NCI-H748 treated with DMSO at 0.1 percent for 48 hours (cell line): ENCODE measurements at regions not wholly inside any gene's neighbourhood (a gene's known extent, or its start where the extent isn't known, plus 50 kb on each side); places are given as distances from the start of the nearest gene placed in this dataset.
"Not testable (repeated sequence)": the region's sequence is repeated elsewhere in the genome, so short reads cannot be mapped to it uniquely, and the experiment has no call there.

Experiments
- DNase-seq: peaks from one replicate; lab custom pipeline; 2025; lab: John Stamatoyannopoulos, UW

DNA sequence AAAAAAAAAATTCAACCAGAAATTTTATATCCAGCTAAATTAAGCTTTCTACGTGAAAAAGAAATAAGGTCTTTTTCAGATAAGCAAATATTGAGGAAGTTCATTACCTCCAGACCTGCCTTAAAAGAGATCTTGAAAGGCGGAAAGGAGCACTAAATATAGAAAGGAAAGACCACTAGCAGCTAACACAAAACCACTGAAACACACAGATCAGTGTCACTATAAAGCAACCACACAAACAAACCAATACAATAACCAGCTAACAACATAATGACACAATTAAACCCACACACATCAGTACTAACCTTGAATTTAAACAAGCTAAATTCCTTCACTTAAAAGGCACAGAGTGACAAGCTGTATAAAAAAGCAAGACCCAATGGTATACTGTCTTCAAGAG lies 958.3 kb downstream of the TSN start:
- no peak for DNase-seq

DNA sequence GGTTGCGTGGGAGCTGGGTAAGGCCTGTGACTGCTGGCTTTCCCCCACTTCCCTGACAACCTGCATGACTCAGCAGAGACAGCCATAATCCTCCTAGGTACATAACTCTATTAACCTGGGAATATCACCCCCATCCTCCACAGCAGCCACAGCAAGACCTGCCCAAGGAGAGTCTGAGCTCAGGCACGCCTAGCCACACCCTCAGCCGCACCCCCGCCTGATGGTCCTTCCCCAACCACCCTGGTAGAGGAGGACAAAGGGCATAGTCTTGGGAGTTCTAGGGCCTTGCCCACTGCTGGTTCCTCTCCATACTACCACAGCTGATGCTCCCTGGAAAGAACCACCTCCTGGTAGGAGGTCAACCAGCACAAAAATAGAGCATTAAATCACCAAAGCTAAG lies 965.4 kb downstream of the TSN start:
- DNase-seq, result not testable (repeated sequence)

DNA sequence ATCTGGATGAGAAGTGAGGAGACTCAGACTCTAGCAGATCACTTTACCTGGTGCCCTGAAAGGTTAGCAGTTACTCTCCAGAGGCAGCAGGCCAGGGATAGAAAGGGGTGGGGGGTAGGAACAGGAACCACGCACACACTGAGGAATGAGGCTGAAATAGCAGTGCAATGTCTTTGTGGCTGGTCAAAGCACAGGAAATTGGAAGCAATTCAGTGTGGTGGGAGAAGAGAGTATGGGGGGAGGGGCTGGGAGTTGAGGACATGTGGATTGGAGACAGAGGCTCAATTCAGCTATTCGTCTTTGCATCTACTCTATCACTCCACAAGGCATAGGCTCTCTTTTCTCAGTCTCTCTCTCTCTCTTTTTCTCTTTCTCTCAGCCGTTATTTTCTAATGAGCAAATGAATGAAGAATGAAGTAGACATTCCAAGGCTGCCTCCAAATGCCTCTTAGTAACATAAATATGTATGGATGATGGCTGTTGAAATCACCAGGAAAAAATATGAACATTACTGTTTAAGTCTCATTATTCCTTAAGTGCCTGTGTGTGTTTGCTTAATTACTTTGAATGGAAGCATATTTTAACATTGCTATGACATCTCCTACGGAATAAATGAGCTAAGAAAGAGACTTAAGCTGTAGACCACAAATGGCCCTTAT lies 979.4 kb downstream of the TSN start:
- DNase-seq, result no peak

DNA sequence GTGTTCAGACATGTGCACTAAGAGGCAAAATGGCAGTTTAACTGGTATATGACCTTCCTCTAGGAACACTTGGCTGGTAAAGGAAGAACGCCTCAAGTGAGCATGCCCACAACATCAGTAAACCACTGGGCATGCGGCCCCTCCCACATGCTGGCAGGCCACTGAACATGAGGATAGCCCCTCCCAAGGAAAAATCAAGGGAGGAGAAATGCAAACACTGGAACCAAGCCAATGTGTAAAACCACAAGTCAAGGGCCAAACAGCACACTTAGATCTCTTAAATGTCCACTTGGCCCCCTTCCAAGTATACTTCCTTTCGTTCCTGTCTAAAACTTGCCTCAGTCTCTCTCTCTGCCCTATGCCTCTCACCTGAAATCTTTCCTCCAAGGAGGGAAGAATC lies 980.8 kb downstream of the TSN start:
- DNase-seq, result no peak

DNA sequence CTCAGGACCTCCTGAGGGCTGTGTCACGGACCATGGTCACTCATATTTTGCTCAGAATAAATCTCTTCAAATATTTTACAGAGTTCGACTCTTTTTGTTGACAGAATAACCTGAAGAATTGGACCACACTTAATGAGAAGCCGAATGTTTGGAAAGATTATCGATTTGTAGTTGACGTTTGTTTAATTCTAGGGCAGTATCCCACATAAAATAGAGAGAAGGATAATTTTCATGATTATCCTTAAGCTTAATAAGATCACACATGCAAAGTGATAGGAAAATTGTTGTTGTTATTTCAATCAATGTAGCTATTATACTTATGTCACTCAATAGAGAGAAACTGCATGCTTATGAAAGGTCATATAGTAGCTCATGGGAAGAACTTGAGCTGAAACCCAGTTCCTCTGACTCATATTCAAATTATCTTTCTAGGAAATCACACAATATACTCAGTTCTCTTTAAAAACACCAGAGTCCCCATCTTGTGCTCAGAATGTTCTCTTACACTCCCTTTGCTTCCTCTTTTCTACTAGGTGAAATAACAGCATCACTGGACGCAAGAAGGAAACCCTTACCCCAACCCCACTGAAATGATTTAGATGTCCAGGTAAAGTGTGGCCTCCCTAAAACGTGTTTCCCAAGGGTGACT lies 982.1 kb downstream of the TSN start:
- no peak for DNase-seq

DNA sequence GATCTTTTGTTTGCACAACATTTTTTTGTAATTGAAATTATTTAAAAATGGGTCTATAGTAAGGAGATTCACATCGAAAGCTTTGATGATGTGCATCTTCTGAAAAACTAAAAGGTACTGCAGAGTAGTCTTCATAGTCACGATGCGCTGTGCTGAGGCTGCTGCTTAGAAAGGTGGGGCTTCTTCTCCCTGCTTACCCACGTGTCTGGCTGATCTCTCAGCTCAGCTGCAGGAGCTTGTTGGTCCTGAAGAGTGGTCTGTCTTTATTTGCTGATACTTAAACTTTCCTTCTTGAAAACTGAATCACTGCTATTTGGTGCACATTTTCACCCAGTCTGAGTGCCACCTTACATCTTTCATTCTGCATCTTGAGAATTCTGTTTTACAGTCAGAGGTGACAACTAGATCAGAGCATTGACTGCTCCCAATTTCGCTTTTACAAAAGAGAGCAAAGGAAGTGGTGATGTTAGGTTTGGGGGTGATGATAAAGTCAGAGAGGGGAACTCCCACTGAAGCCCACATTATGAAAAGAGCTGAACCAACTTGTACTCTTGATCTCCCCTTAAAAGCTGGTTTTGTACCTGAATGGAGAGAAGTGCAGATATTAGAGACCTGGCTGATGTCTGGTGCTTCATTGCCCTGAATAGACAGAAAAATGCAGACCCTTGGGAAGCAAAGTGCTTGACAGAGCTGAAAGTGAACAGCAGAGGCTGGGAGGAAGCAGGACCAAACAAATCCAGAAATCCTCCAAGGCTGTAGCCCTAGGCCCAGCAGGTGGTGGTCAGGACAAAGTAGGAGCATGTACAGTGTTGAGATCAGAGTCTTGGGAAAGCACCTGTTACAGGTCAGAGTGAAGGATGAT lies 984.5 kb downstream of the TSN start:
- no peak for DNase-seq

DNA sequence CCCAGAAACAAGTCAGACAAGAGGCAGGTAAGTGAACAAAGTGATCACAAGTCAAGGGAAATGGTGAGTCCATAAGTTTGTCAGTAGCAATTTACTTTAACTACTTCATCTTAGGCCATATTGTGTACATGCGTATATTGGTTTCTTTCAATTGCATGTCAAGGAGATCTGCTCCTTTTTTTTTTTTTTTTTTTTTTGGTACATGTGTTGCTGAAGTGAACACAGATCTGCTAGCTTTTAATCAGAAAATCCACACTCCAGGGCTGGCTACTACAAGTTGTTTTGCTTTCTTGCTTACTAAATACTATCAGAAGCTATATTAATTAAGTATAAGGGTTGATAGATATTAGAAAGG lies 985.1 kb downstream of the TSN start:
- DNase-seq, result no peak

DNA sequence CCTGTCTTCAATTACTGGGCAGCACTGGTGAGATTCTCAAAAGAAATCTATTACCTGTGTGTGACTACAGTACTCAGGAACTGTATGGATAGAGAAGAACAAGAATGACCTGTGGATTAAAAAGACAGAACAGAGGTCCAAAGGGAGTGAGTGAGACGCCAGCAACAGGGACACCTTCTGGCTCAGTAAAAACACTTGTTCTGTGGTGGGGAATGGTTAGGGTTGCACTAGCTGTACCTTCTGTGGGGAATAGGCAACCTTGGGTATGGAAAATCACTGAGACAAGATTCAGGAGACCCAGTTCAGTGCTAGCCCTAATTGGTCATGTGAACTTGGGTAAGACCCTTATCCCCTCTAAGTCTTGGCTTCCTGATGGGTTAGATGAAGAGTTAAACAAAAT lies 986.0 kb downstream of the TSN start:
- DNase-seq, result no peak

DNA sequence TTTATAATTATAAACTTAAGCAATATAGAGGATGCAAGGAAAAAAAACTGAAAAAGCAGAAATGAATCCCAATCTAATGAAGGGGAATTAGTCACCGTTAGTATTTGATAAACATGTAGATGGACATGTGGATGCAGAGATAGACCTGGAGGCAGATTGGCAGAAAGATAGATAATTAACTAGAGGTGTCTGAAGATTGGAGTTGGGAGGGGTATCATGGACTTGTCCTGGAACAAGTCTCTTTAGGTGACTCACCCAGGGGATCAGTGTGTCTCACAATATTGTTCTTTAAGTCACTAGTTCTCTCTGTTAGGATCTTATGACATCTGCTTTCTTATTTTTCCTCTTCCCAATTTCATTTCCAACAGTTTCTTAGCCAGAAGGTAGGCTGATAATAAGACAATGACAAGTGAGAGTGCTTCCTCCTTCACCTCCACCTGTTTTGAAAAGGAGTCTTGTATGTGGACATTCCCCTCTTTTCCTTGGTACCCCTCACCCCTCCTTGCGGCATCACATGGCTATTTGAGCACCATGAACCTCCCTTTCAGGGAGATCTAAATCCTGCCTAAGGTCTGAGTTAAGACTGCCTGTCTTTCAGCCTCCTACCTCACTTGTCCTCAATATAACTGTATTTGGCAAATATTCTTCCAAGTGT lies 987.7 kb downstream of the TSN start:
- DNase-seq, result no peak

DNA sequence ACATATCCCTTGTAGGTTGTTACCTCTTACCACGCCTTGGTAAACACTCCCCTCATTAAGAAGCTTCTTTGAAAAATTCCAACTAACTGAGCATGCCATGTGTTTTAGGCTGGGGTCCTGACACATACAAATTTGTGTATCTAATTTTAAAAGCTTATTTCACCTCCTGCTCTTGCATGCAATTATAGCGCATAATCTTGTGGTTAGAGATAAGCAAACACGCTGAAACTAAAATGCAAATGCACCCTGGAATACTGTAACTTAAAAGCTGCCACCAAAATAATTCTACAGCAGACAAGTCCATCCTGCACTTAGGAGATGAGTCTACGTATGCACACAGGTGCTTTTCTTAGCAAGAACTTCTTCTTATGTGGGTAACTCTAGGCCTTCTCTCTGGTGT lies 990.2 kb downstream of the TSN start:
- no peak for DNase-seq

DNA sequence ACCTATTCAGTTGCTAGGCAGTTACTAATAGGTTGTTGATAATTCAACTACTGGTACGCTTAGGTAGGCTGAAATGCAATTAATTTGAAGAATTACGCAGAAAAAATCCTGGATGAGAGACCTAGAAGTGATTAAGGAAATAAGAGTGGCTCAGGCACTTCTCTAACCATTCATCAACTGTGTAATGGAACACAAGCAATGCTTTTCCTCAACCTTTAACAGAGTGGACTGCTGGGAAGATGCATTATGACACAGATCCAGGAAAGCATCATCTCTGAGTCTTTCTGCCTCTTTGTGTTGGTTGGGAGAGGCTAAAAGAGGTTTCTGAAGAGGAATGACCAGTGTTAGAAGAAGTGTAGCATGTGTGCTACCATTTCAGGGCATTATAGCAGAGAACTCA lies 992.2 kb downstream of the TSN start:
- DNase-seq, result no peak

DNA sequence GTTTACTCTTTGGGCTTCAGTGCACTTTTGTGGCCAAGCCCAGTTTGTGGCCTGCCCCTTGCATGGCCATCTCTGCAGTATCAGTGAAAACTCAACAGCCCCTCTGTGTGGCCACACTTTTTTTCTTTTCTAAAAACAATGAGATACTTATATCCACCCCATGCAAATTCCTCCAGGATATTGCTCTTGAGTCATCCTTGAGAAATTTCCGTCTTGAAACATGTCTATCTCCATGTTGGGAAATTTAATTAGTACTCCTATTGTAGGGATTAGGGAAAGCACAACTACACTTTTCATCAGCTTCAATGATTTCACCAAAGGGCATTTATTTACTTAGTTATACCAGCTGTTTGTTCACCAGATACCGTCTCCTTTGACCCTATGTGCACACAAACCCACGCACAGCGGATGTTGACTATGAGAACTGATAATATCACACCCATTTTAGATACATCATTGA lies 993.1 kb downstream of the TSN start:
- DNase-seq, result peak; percentile 41

DNA sequence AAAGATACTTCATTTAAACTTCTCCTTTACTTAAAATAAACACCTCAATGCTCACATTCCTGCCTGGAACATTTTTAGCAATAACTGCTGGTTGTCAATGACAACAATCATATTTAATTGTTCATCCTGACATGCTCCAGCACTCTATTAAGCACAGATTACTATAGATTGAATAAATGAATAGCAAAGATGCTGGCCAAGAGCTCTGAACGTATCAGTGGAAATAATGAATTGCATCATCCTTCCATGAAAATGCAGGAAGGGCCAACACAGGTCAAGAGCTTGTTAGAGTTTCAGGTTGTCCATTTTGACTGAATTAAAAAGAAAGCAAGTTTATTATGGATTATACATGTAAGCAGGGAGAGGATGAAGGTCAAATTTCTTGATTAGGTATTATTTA lies 994.0 kb downstream of the TSN start:
- no peak for DNase-seq

DNA sequence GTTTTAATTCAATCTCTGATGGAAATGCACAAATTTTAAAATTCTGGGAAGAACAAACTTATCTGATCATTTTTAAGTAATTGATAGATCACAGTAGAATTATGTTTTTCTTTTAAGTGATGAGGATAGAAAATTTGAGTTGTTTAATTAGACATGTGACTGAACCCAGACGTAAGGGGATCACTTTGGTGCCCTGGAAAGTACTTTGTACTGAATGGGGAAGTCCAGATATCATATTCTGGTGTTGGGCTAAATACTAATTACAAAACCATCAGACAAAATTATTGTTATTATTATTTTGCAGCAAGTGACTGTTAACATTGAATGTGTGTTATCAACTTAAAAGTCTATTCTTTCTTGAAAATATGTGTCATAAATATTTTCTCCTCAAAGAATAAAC lies 994.6 kb downstream of the TSN start:
- no peak for DNase-seq

DNA sequence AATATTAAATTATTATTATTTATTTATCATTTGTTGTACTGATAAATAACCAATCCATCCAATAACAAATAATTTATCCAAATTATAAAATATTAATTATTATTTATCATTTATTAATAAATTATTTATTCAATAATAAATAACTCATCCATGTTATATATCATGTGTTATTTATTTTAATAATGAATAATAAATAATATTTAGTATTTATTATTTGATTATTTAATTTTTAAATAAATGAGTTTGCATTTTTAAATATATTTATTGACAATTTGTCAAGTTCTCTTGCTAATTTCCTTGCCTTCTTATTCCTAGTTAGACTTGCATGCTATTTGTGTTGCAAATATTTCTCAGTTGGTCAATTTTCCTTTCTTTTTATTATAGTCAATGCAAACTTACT lies 995.4 kb downstream of the TSN start:
- no peak for DNase-seq

DNA sequence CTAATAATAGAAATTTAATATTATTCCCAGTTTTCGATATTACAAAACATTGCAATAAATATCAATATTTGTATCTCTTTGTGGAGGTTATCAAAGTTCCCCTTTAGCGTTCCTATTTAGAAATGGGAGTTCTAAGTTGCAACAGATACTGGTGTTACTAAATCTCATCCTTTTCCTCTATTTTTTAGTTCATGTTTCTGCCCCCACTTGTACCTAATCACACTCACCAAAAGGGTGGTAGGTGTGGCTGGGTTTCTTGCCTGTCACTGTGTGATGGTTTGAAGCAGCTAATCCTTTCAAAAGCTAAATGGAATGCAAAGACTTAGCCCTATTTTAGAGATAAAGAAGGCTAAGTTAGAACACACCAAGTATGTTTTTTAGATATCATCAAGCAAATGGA lies 997.9 kb downstream of the TSN start:
- no peak for DNase-seq

DNA sequence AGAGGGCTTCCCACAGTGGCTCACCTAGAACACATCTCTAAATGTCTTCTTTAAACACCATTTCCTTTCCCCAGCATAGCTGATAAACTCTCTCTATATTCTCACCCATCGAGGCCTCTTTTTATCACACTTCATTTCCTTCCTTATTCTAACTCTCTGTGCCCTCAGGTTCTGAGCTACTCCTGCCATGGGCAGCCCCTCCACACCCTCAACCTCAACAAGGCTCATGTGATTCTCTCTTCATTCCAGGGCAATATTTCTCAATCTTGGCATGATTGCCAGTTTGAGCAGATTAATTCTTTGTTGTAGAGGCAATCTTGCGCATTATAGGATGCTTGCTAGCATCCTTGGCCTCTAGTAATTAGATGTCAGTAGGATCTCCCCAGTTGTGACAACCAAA lies 999.1 kb downstream of the TSN start:
- DNase-seq, result no peak

DNA sequence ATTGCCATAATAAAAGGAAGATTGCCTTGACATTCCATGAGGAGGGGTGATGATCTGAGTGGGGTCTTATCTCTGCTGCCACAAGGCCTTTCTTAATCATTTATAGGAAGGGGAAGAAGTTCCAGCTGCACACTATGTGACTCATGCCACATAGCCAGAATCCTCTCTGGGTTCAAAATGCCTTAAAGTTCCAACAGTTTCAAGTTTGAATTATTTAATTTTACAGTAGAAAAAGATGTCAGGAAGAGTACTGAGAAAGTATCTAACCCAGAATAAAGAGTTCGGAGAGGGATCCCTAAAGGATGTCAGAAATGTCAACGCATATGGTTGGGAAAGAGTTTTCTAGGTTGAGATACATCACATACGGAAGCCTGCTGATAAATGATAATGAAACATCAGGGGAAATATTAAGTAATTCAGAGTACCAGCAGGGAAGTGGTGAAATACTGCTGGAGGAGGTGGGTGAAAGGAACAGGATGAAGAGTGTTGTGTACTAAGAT lies 999.9 kb downstream of the TSN start:
- no peak for DNase-seq

DNA sequence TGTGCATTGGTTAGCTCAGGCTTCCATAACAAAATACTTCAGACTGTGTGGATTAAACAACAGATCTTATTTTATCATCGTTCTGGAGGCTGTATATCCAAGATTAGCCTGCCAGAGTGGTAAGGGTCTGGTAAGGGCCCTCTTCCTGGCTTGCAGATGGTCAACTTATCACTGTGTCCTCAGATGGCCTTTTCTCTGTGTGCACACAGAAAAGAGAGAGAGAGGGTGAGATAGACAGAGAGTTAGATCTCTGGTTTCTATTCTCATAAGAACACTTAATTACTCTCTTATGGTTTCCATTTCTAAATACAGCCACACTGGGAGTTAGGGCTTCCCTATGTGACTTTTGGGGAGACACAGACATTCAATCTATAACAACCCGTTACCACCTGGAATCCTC lies 1003.5 kb downstream of the TSN start:
- DNase-seq, result no peak

DNA sequence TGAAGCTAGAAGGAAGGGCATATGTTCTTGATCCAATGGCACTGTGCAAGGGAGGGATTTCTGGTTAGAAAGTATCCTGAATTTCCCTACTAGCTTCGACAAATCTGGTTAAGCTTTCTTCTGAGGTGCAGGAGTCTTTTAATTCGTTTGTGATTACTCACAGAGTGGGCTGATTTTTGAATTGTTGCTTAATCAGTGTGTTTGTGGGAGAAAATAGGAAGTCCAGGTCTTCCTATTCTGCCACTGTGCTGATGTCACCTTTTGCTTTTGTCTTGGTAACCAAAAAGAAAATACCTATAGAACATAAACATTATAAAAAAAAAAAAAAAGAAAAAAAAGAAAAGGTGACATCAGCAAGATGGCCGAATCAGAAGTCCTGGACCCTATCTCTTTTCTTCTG lies 1008.6 kb downstream of the TSN start:
- DNase-seq, result no peak

DNA sequence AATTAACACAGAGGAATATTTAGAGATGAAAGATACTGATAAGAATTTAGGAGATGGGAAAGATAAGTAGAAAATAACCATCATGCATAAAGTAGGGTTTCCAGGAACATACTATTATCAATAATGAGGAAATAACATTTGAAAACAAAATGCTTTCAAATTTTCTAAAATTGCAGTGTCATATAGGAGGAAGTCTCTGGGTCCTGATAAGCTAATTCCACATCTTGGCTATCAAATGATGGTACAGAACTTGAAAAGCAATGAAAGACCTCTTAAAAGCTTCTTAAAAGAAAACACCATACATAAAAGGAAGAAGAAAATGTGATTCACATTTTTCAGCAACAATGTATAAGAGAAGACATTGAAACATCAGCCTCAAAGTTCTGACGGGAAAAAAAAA lies 1024.8 kb downstream of the TSN start:
- no peak for DNase-seq

DNA sequence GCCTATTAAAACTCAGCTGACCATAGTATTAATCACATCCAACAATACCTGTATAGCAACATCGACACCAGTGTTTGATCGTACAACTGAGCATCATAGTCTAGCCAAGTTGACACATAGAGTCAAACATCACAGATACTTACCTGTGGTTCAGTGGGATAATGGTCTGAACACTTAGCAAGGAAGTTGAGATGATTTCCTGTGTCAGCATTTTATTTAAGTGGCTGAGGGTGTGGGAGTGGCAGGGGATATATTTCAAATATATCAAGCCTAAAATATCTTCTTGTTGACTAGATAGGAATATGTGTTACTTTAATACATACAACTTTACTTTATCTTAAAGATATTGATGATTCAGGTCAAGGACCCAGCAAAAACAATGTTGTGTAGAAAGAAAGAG lies 1038.6 kb downstream of the TSN start:
- DNase-seq, result no peak

DNA sequence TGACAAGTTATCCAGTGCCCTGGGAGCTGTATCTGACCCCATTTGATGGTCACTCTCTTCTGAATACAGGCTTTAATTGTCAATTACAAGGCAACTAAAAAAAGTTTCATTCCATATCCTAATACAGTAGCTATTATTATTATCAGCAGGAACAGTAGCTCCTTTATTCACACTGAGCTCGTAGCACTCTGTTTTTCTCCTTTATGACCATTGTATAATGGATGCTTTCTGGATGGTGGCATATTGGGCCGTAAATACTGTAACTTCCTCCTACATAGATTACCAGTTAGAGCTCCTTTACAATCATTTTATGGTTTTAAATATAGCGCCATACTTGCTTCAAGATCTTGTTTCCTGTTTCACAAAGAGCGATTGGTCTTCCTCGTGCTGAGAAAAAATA lies 1040.3 kb downstream of the TSN start:
- no peak for DNase-seq
